ENCODE measurements at regions not wholly inside any gene's neighbourhood (a gene's known extent, or its start where the extent isn't known, plus 50 kb on each side); places are given as distances from the start of the nearest gene placed in this dataset.

DNA sequence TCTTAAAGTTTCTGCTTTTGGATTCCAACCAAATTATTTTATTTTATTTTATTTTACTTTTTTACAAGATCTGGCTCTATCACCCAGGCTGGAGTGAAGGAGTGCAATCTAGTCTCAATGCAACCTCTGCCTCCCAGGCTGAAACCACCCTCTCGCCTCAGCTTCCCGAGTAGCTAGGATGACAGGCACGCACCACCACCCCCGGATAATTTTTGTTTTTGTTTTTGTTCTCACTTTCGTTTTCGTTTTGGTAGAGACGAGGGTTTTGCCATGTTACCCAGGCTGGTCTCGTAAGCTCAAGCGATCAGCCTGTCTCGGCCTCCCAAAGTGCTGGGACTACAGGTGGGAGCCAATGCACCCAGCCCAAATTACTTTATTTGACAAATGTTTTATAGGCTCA, 219.8 kb downstream of the ETS1 start:
- FAIRE-seq = no peak
- DNase-seq (ENCODE audit: insufficient read length, low spot score) = no peak

DNA sequence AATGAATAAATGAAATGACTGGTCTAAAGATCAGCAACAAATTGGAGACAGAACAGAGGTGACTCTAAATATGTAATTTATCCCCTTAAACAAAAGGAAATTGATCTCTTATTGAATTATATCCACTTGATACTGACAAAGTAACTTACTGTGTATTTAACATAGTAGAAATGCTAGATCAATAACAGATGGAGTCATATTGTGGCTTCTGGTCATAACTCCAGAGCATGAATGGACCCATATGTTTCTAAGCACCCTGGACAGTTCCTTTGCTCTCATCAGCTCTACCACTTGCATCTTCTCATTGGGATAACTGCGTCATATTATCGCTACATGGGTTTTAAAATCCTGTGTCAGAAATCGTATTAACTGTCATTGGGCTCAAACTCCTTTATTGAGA, 222.3 kb downstream of the ETS1 start:
- no peak for FAIRE-seq

GRCh38 chr11:128361451-128362020, 225.8 kb downstream of the ETS1 start:
- FAIRE-seq (peak; percentile 63), DNase-seq (ENCODE audit: insufficient read length, low spot score) (peak; percentile 34)

More for the DNA sequence above, 222.3 kb downstream of the ETS1 start:
- peak; percentile 17 for DNase-seq (ENCODE audit: insufficient read length, low spot score)

DNA sequence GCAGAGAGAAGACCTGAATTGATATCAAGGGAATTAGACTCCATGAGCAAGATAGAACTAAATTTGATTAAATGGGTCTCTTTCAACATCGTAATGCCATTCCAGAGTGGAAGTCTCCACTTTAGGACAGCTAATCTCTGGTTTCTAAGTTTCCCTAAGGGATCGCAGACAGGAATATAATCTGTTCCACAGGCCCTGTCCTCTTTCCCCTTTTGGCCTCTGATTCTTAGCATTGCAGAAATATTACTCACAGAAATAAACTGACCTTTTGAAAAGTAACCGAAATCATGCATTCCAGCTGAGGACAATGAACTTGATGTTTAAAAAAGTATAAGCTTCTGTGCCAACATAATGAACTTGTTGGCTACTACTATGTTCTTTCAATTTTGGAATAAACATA, 227.8 kb downstream of the ETS1 start:
- FAIRE-seq = no peak
- no peak for DNase-seq (ENCODE audit: insufficient read length, low spot score)

DNA sequence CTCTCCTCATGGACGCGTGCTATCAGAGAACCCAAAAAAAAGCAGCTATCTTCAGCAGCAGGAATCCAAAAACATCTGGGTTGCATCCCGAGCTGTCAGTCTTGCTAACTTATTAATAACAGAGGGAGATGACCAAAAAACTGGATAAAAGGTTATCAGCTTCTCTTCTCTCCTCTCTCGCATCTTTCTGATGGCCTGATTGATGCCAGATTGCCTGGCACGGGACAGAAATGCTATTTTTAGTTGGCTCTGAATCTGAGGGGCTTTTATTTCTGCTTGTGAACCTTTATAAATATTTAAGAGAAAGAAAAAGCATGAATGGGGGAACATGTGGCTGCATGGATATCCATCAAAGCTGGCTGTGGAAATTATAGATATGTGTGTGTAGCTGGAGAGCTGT, 230.3 kb downstream of the ETS1 start:
- no peak for DNase-seq (ENCODE audit: insufficient read length, low spot score)
- FAIRE-seq = no peak

DNA sequence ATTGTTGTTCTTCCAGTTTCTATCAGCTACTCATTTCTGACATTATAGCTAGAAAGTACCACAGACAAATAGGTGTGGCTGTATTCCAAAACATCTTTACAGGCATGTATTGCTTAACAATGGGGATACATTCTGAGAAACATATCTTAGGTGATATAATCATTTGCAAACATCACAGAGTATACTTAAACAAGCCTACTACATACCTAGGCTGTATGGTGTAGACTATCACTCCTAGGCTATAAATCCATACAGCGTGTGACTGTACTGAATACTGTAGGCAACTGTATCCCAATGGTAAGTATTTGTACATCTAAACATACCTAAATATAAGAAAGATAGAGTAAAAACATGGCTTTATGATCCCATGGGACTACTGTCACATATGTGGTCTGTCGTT, 231.8 kb downstream of the ETS1 start:
- DNase-seq (ENCODE audit: insufficient read length, low spot score) (no peak), FAIRE-seq (no peak)

- FAIRE-seq = no peak
- DNase-seq (ENCODE audit: insufficient read length, low spot score) = no peak
These were observed 232.9 kb downstream of the ETS1 start for GRCh38 chr11:128354476-128354875.

DNA sequence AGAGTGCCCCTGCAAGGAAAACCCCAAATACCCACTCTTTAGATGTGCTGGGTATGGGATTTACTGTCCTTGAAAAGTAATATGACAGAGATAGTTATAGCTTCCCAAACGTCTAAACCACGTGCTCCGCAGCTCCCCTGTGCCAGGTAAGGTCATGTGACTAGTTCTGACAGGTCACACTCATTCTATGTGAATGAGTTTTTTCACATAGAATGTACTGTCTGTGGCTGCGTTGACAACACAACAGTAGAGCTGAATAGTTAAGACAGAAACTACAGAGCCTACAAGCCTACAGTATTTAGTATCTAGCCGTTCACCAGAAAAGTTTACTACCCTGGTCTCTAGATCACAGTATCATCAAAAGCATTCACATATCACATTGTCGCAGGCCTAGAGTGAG, 236.2 kb downstream of the ETS1 start:
- DNase-seq (ENCODE audit: insufficient read length, low spot score) (no peak), FAIRE-seq (no peak)

DNA sequence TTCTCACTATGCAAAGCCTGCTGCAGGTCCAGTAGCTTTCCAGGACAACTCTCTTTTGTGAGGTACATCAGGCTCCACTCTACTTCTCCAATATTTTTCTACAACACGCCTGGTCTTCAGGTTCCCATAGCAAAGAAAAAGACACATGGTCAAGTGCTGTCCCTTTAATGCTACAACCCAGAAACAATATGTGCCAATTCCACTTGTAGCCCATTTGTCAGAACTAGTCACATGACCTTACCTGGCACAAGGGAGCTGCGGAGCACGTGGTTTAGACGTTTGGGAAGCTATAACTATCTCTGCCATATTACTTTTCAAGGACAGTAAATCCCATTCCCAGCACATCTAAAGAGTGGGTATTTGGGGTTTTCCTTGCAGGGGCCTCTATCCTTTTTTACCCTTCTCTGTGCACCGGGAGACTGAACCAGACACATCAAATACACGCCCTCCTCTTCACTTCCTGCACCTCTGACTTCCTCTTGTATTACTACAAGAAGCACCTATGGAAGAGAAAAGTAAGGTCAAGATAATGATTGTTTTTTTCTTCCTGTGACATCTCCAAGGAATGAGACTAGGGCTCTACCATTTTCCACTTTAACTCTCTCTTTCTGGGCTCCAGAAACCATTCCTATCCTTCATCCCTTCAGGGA, 237.6 kb downstream of the ETS1 start:
- FAIRE-seq (no peak), DNase-seq (ENCODE audit: insufficient read length, low spot score) (no peak)

DNA sequence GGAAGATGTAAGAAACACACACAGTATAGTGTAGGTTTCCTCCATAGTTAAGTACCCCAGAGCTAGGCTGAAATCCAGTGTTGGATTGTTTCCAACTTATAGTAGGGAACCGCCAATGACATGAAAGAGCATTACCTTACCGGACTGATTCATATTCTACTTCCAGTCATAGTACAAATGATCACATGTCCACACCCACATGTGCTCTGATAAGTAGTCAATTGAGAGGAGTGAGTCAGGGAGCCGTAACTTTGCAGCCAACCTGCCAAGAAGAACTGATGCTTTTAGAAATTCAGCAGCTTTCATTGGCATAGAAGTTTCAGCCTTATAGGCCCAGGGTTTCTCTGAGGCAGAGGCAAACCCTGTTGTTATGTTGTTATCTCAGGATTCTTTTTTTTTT, 240.6 kb downstream of the ETS1 start:
- no peak for DNase-seq (ENCODE audit: insufficient read length, low spot score)
- FAIRE-seq = no peak

DNA sequence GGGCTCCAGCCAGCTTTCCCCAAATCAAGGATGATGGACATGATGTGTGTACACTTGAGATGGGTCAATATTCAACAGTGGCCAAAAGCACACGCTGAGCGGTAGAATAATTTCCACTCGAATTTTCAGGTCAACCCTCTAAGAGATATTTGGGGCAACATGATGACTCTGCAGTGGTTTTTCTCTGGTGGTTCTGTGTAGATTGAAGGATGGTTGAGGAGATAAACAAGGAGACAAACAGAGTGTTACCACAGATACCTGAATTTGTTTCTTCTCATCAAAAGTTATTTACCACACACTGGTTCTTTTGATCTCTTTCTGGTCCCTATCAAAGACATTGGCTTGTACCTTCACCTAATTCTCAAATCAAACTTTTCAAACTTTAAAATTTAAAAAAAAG, 242.0 kb downstream of the ETS1 start:
- FAIRE-seq (no peak), DNase-seq (ENCODE audit: insufficient read length, low spot score) (no peak)

DNA sequence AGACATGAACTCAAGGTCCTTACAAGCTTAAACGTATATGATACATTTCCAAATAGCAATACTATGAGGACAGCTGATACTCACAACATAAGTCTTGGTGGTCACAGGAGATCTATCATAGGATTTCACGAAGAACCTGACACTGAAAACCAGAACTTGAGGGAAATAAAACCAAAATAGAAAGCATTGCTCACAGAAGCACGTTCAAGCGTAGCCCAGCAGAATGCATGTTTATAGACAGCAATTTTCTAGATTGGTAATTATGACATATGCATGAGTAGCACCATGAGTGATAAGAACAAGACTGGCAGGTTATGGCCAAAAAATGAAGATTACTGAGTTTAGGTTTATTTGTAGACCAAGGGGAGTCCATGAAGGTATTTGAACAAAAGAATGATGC, 243.5 kb downstream of the ETS1 start:
- DNase-seq (ENCODE audit: insufficient read length, low spot score) (no peak), FAIRE-seq (no peak)

DNA sequence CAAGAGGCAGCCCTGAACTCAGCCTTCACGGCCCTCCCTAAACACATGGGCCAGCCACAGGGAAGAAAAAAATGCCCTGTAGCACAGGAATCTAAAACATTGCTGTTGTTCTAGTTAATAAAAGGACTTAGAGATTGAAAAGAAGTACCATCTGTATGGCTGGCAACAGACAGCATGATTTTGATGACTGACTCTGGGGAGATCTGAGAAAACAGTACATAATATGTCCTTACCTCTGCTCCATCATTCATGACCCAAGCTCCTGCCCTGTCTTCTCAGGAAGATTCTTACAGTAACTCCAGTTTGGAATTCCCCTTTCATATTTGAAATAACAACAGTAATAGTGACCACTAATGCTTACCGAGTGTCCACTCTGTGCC, 244.2 kb downstream of the ETS1 start:
- no peak for DNase-seq (ENCODE audit: insufficient read length, low spot score)
- no peak for FAIRE-seq

- FAIRE-seq (no peak), DNase-seq (ENCODE audit: insufficient read length, low spot score) (no peak)
These were observed 244.7 kb downstream of the ETS1 start for GRCh38 chr11:128342511-128343134.

DNA sequence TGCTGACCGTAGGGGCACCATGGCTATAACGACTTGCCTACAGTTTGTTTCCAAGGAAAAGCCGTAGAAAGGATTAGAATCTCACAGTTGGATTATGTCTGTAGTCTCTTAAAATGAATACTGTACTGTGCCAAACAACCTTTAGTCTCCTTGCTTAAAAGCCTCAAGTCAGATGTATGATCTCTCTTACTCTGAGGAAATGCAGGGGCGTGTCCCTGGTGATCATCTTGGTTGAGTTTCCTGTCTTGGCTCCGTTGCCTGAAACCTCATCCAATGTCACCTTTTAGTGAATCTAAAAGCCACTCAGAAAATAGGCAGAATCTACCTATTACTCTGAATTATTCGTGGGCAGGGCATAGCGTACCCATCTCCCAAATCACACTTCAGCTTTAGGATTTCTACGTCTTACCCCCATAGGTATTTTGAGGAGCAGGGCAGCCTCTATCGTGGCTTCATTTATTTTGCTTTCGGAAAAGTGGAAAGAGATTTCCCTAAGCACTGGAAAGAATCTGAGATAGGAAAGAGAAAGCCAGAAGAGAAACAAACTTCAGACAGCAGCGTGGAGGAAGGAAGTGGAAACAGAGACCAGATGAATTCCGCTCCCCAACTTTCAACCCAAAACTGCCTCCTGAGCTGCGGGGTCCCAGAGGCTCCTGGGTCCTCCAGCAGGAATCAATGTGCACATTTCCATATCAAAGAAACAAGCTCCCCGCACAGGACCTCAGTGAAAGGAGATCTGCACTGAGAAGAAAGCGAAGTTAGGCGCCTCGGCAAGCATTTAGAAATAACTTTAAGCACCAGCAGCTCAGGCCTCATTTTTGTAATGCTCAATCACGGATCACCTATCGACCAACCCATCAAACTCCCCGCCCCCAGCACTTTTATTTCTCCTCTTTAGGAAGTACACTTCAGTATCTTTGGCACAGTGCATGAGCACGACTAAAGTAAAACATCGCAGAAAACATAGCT, 245.8 kb downstream of the ETS1 start:
- FAIRE-seq (no peak), DNase-seq (ENCODE audit: insufficient read length, low spot score) (no peak)

DNA sequence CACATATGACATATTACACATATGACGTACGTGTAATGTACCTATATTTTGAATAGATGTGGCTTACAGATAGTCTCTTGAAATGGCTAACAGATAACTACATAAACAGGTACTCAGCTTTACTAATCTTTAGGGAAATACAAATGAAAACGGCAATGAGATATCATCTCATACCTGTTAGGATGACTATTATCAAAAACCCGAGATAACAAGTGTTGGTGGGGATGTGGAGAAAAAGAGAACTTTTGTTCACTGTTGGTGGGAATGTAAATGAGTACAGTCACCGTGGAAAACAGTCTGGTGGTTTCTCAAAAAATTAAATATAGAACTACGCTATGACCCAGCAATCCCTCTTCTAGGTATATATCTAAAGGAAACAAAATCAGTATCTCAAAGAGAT, 247.6 kb downstream of the ETS1 start:
- no peak for FAIRE-seq
- no peak for DNase-seq (ENCODE audit: insufficient read length, low spot score)

DNA sequence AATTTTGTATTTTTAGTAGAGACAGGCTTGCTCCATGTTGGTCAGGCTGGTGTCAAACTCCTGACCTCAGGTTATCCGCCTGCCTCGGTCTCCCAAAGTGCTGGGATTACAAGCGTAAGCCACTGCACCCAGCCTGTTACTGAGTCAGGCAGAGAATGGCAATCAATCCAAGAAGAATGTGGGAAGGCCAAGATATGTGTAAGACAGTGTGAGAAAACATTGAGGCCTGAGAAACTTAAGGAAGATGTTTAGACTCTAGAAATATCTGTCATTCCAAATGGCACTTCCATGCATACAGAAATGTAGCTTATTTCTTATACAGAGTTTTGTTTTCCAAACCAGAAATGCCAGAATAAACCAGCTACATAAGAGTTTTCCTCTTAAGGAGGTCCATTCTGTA, 248.5 kb downstream of the ETS1 start:
- DNase-seq (ENCODE audit: insufficient read length, low spot score) (no peak), FAIRE-seq (no peak)

DNA sequence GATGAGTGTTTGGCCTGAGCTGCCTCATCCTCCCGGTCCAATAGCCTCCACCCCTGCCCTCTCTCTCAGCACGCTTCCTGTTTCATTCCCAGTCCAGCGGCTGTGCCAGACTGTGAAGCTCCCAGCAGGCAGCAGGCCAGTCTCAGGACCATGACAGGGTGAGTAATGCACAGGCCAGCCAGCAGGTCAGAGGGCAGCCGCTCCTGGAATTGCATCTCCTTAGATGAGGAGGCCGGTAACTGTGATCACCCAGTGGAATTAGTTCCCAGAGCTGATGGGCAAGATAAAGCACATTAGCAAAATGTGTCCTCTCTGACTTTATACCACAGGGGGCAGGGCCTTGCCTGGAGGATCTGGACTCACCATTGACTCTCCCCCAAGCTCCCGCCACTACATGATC, 251.2 kb downstream of the ETS1 start:
- FAIRE-seq (peak; percentile 69), DNase-seq (ENCODE audit: insufficient read length, low spot score) (peak; percentile 72)

- DNase-seq (ENCODE audit: insufficient read length, low spot score) (no peak), FAIRE-seq (no peak)
These were observed 251.6 kb downstream of the ETS1 start for GRCh38 chr11:128335729-128336128.

- FAIRE-seq = no peak
- no peak for DNase-seq (ENCODE audit: insufficient read length, low spot score)
These were observed 252.9 kb downstream of the ETS1 start for GRCh38 chr11:128334311-128335044.

DNA sequence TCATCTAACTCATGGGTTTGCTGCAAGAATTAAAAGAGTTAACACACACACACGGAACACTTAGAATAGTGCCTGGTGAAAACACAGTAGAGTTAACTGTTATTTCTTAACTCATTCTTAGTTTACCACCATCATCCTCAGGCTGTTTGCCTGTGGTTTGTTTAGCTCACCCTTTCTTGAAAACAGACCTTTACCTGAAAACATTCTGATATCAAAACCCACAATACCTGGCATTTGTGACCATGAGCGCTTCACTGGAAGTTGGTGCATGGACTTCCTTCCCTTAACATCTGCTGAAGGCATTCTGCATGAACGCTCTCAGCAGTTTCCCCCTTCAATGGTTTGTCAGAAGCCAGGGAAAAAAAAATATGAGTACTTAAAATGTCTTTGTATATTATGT, 256.0 kb downstream of the ETS1 start:
- FAIRE-seq (no peak), DNase-seq (ENCODE audit: insufficient read length, low spot score) (no peak)
